RPMI7951 (cell line): ENCODE measurements at regions not wholly inside any gene's neighbourhood (a gene's known extent, or its start where the extent isn't known, plus 50 kb on each side); places are given as distances from the start of the nearest gene placed in this dataset.
"Not testable (repeated sequence)": the region's sequence is repeated elsewhere in the genome, so short reads cannot be mapped to it uniquely, and the experiment has no call there.

Experiments
- DNase-seq: peaks from one replicate; pipeline ENCODE4 v3.0.0-alpha.2; 2012; ENCODE audit warnings: low read depth

- no peak for DNase-seq
Measured at GRCh38 chr5:75002271-75002670, 50.1 kb downstream of the GCNT4 start.

- DNase-seq: no peak
Measured at GRCh38 chr5:74995926-74996325, 56.4 kb downstream of the GCNT4 start.

GRCh38 chr5:74994826-74995225 lies 57.5 kb downstream of the GCNT4 start:
- no peak for DNase-seq

- no peak for DNase-seq
Measured at GRCh38 chr5:74993743-74994142, 58.6 kb downstream of the GCNT4 start.

- DNase-seq: no peak
Measured at GRCh38 chr5:74992791-74993190, 59.6 kb downstream of the GCNT4 start.

- no peak for DNase-seq
Measured at GRCh38 chr5:74991522-74991921, 60.8 kb downstream of the GCNT4 start.

- DNase-seq: no peak
Measured at GRCh38 chr5:74990194-74990593, 62.2 kb downstream of the GCNT4 start.

GRCh38 chr5:74988273-74988983 lies 63.9 kb downstream of the GCNT4 start:
- DNase-seq: no peak

GRCh38 chr5:74978345-74978744 lies 74.0 kb downstream of the GCNT4 start:
- DNase-seq: no peak

GRCh38 chr5:74977471-74977870 lies 74.9 kb downstream of the GCNT4 start:
- DNase-seq: no peak

- no peak for DNase-seq
Measured at GRCh38 chr5:74976651-74977050, 75.7 kb downstream of the GCNT4 start.

GRCh38 chr5:74975582-74975981 lies 76.8 kb downstream of the GCNT4 start:
- no peak for DNase-seq

GRCh38 chr5:74974451-74975091 lies 77.8 kb downstream of the GCNT4 start:
- DNase-seq: no peak

GRCh38 chr5:74973694-74974093 lies 78.7 kb downstream of the GCNT4 start:
- DNase-seq: no peak

- no peak for DNase-seq
Measured at GRCh38 chr5:74971947-74972460, 80.4 kb downstream of the GCNT4 start.

- DNase-seq: not testable (repeated sequence)
Measured at GRCh38 chr5:74970891-74971290, 81.5 kb downstream of the GCNT4 start.

- no peak for DNase-seq
Measured at GRCh38 chr5:74969726-74970125, 82.6 kb downstream of the GCNT4 start.

GRCh38 chr5:74966141-74967026 lies 86.0 kb downstream of the GCNT4 start:
- DNase-seq: no peak

- no peak for DNase-seq
Measured at GRCh38 chr5:74963407-74963806, 89.0 kb downstream of the GCNT4 start.

GRCh38 chr5:74957906-74958305 lies 91.7 kb upstream of the FAM169A start:
- no peak for DNase-seq

GRCh38 chr5:74957029-74957784 lies 91.0 kb upstream of the FAM169A start:
- DNase-seq: no peak

- DNase-seq: no peak
Measured at GRCh38 chr5:74956278-74956677, 90.1 kb upstream of the FAM169A start.
